Globus pallidus (tissue), 1 donor: ENCODE measurements at regions not wholly inside any gene's neighbourhood (a gene's known extent, or its start where the extent isn't known, plus 50 kb on each side); places are given as distances from the start of the nearest gene placed in this dataset.

Experiments
- DNase-seq: peaks from one replicate; pipeline ENCODE4 v3.0.0-alpha.2; 2015; ENCODE audit warnings: low spot score

- no peak for DNase-seq
Measured at GRCh38 chr16:55265926-55266325, 58.1 kb upstream of the IRX6 start.

GRCh38 chr16:55271945-55272513, 52.0 kb upstream of the IRX6 start:
- no peak for DNase-seq

- no peak for DNase-seq
Measured at GRCh38 chr16:55272744-55273143, 51.3 kb upstream of the IRX6 start.

GRCh38 chr16:55273356-55273755, 50.6 kb upstream of the IRX6 start:
- no peak for DNase-seq

- DNase-seq = no peak
Measured at GRCh38 chr16:55273959-55274358, 50.0 kb upstream of the IRX6 start.
